Daoy (cell line): ENCODE measurements at regions not wholly inside any gene's neighbourhood (a gene's known extent, or its start where the extent isn't known, plus 50 kb on each side); places are given as distances from the start of the nearest gene placed in this dataset.

ENCODE experiments used
- DNase-seq: peaks from one replicate; pipeline ENCODE4 v3.0.0-alpha.2; 2015; ENCODE audit warnings: low read depth

- DNase-seq, result no peak
Observed at GRCh38 chr18:38586327-38586726, 1020.7 kb upstream of the CELF4 start.

- no peak for DNase-seq
Observed at GRCh38 chr18:38579764-38580163, 1014.2 kb upstream of the CELF4 start.

GRCh38 chr18:38576916-38577315, 1011.3 kb upstream of the CELF4 start:
- no peak for DNase-seq

- DNase-seq, result no peak
Observed at GRCh38 chr18:38576349-38576748, 1010.8 kb upstream of the CELF4 start.

GRCh38 chr18:38575648-38576047, 1010.0 kb upstream of the CELF4 start:
- no peak for DNase-seq

GRCh38 chr18:38575023-38575422, 1009.4 kb upstream of the CELF4 start:
- DNase-seq, result no peak

GRCh38 chr18:38572554-38573111, 1007.0 kb upstream of the CELF4 start:
- DNase-seq, result no peak

GRCh38 chr18:38571651-38572050, 1006.1 kb upstream of the CELF4 start:
- DNase-seq, result no peak

- DNase-seq, result no peak
Observed at GRCh38 chr18:38565513-38565912, 999.9 kb upstream of the CELF4 start.

GRCh38 chr18:38563396-38563980, 997.9 kb upstream of the CELF4 start:
- DNase-seq, result no peak

- DNase-seq, result no peak
Observed at GRCh38 chr18:38557006-38557405, 991.4 kb upstream of the CELF4 start.

- no peak for DNase-seq
Observed at GRCh38 chr18:38552732-38553321, 987.2 kb upstream of the CELF4 start.

GRCh38 chr18:38551881-38552280, 986.3 kb upstream of the CELF4 start:
- no peak for DNase-seq

- DNase-seq, result no peak
Observed at GRCh38 chr18:38545071-38545470, 979.5 kb upstream of the CELF4 start.

GRCh38 chr18:38539856-38540255, 974.3 kb upstream of the CELF4 start:
- no peak for DNase-seq

GRCh38 chr18:38539371-38539770, 973.8 kb upstream of the CELF4 start:
- DNase-seq, result no peak

- DNase-seq, result no peak
Observed at GRCh38 chr18:38534073-38534472, 968.5 kb upstream of the CELF4 start.

GRCh38 chr18:38526922-38527321, 961.3 kb upstream of the CELF4 start:
- DNase-seq, result no peak

- DNase-seq, result no peak
Observed at GRCh38 chr18:38525039-38525438, 959.4 kb upstream of the CELF4 start.

GRCh38 chr18:38520786-38521185, 955.2 kb upstream of the CELF4 start:
- DNase-seq, result no peak

GRCh38 chr18:38502539-38502938, 936.9 kb upstream of the CELF4 start:
- DNase-seq, result no peak

GRCh38 chr18:38497266-38497665, 931.7 kb upstream of the CELF4 start:
- no peak for DNase-seq

- no peak for DNase-seq
Observed at GRCh38 chr18:38496222-38496793, 930.7 kb upstream of the CELF4 start.
